GM12875 (cell line): ENCODE measurements at regions not wholly inside any gene's neighbourhood (a gene's known extent, or its start where the extent isn't known, plus 50 kb on each side); places are given as distances from the start of the nearest gene placed in this dataset.

Experiments used
- H3K4me3 ChIP-seq: one replicate; pipeline ENCODE4 v1.5.1; 2011; ENCODE audit warnings: low read depth, low read length, control low read depth
- CTCF ChIP-seq: IDR thresholded peaks from 2 replicates; pipeline ENCODE4 v1.5.1; 2011; ENCODE audit warnings: low read depth, mild to moderate bottlenecking, control low read depth, inconsistent platforms, low read length, moderate library complexity, borderline replicate concordance; ENCODE audit not compliant: insufficient read depth

GRCh38 chr4:166635367-166635766, 598.9 kb downstream of the SPOCK3 start:
- H3K4me3 ChIP-seq: no peak overlapping the region
- TF ChIP-seq CTCF: no peak

DNA sequence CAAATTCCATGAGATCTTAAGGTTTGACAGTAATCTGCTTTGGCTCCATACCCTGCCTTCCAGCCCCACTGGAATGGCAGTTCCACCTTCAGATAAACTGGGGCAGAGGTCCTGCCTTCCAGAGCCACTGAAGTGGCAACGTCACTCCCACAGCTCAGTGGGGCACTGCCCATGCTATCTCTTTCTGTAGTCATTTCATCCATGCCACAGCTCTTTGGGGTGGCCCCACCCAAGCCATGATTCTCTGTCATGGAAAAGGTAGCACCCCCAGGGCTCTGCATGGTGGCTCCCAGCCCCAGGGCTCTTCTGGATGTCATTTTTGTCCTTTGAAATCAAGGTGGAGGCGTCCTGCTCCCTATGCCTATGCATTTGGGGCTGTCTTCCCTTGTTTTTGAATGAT, 596.5 kb downstream of the SPOCK3 start:
- no peak for TF ChIP-seq CTCF
- H3K4me3 ChIP-seq: no peak overlapping the region

- H3K4me3 ChIP-seq: no peak overlapping the region
- no peak for TF ChIP-seq CTCF
Measured at GRCh38 chr4:166655231-166655630, 579.1 kb downstream of the SPOCK3 start.

DNA sequence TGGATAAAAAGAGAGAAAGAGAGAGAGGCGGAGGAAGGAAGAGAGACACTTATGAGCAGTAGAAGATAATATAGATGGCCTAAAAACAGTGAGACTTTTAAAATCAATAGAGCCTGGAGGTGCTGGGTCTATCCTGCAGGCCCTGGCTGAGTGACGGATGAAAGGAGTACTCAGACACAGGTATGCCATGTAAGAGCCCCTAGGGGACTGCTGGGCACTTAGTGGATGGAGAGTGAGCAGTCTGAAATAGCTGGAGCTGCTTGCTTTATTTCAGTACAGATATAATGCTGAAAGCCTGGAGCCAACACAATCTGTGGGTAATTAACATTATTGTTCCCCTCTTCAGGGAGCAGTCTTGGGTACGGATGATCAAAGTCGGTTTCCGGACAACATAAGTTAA, 578.6 kb downstream of the SPOCK3 start:
- no peak overlapping the region for H3K4me3 ChIP-seq
- no peak for TF ChIP-seq CTCF

DNA sequence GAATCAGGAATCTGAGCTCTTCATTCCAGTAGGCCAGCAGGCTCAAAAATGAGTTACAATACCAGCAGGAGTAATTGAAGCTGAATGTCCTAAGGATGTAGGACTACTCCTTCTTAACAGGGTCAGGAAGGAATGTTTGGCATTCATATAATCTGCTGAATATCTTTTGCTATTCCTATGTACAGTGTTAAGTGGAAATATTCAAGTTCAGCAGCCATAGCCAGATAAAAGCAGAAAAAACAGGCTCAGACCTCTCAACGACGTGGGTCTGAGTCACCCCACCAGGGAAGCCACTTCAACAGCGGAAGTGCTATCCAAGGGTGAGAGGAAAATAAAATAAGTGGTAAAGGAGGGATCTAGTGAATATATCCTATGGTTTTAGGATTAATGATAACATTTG, 577.0 kb downstream of the SPOCK3 start:
- no peak overlapping the region for H3K4me3 ChIP-seq
- no peak for TF ChIP-seq CTCF

DNA sequence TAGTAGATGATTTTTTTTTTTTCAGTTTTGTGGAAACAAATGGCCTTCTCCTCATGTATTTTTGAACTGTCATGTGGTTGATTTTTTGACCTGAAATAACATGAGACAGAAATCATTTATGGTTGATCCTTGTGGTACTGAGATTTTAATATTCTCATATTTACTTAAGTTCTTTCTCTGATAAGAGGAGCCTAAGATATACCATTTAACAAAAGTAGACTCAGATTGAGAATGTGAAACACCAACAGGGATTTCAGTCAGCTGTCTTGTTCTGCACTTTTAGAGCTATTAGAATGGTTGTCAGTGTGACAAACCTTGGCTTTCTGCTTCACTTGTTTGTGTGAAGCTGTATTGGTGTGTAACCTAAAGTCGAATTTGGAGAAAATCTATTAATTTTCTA, 575.7 kb downstream of the SPOCK3 start:
- H3K4me3 ChIP-seq: no peak overlapping the region
- TF ChIP-seq CTCF: no peak

GRCh38 chr4:166662266-166662843, 571.9 kb downstream of the SPOCK3 start:
- no peak for TF ChIP-seq CTCF
- H3K4me3 ChIP-seq: no peak overlapping the region
